Thymus (tissue), 11 donors: ENCODE measurements at regions not wholly inside any gene's neighbourhood (a gene's known extent, or its start where the extent isn't known, plus 50 kb on each side); places are given as distances from the start of the nearest gene placed in this dataset.

Experiments used
- DNase-seq, 9 donors: peaks; one replicate each; pipeline ENCODE4 v3.0.0-alpha.2; 2013; ENCODE audit warnings: low spot score in 9 of 9, low read depth in 6 of 9, missing footprints in 1 of 9
- H3K27ac ChIP-seq, 2 donors: one replicate each; pipeline ENCODE4 v1.5.1; 2013; ENCODE audit warnings: control low read depth in 1 of 2, low read depth in 1 of 2, low read length in 1 of 2, mild to moderate bottlenecking in 1 of 2, moderate library complexity in 1 of 2
- H3K27me3 ChIP-seq, 2 donors: one replicate each; pipeline ENCODE4 v1.5.1; 2013; ENCODE audit warnings: low read length in 1 of 2; ENCODE audit not compliant: control insufficient read depth in 2 of 2, insufficient read depth in 1 of 2
- H3K36me3 ChIP-seq, 2 donors: one replicate each; pipeline ENCODE4 v1.5.1; 2013; ENCODE audit warnings: low read length in 1 of 2, mild to moderate bottlenecking in 1 of 2, moderate library complexity in 1 of 2; ENCODE audit not compliant: control insufficient read depth in 2 of 2, insufficient read depth in 2 of 2
- H3K4me1 ChIP-seq, 2 donors: one replicate each; pipeline ENCODE4 v1.5.1; 2013; ENCODE audit warnings: low read length in 2 of 2; ENCODE audit not compliant: control insufficient read depth in 2 of 2, insufficient read depth in 2 of 2
- H3K4me3 ChIP-seq, 2 donors: one replicate each; pipeline ENCODE4 v1.5.1; 2013; ENCODE audit warnings: low read length in 2 of 2, control low read depth in 1 of 2, mild to moderate bottlenecking in 1 of 2
- H3K9me3 ChIP-seq, 2 donors: one replicate each; pipeline ENCODE4 v1.5.1; 2013; ENCODE audit warnings: low read length in 1 of 2, mild to moderate bottlenecking in 1 of 2; ENCODE audit not compliant: control insufficient read depth in 2 of 2, insufficient read depth in 1 of 2
- WGBS: extraction: QIAGEN DNeasy Blood & Tissue Kit; methylation state at CpG from one replicate; pipeline ENCODE4 v1.1.7; 2013; 5-methylcytosine and 5-hydroxymethylcytosine counted together
- donor health status: healthy.

DNA sequence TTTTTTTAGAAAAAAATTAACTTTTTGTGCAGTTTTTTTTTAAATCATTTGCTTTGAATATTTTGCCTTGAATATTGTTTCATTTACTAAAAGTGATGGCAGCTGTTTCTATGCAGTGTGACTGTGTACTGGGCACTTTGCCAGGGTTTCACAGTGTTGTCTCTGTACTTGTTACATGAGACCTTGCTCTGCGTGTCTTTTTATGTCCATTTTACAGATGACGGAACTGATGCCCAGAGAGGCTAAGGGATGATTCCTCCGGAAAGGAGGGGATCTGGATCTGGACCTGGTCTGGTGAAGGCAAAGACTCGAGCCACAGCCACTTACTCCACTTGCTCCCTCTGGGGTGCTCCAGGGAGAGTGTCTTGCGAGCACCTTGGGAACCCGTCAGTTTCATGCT is 124.8 kb upstream of the PTCH1 start:
- H3K27me3 ChIP-seq, result no peaks in the 10 kb centered on the region
- WGBS, result 91% methylated on average over 6 of the region's 6 CpGs
- peak in 1 of 9 donors; percentile 6 for DNase-seq

DNA sequence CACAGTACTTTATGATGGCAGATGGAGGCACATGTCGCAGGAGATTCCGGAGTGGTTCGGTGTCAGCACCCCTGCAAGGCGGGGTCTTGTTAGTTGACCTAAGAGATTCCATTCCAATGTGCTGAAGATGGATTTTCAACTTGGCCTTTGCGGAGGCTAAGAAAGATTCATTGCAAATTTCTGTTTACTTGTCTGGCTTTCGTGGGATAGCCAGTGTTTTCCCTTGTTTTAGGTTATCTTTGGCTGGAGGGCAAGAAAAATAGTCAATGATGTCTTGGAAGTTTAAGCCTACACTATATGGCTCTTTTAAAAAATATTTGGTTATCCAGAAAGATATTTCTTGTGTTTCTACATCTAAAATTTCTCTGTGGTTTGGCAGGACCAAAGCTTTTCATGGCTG is 123.6 kb upstream of the PTCH1 start:
- Histone ChIP-seq H3K4me1 (no peaks in the 10 kb centered on the region), H3K36me3 (no peaks in the 10 kb centered on the region), H3K4me3 (no peak overlapping the region), H3K27me3 (no peaks in the 10 kb centered on the region), H3K27ac (no peak overlapping the region), H3K9me3 (peaks cover 0 to 4% of the 10 kb centered on the region in 2 donors)
- 94% methylated on average over 6 of the region's 6 CpGs for WGBS
- DNase-seq, result no peak

More for the DNA sequence above, 124.8 kb upstream of the PTCH1 start:
- Histone ChIP-seq H3K27ac (no peak overlapping the region), H3K36me3 (no peaks in the 10 kb centered on the region), H3K9me3 (peaks cover 0 to 4% of the 10 kb centered on the region in 2 donors), H3K4me1 (no peaks in the 10 kb centered on the region), H3K4me3 (no peak overlapping the region)

DNA sequence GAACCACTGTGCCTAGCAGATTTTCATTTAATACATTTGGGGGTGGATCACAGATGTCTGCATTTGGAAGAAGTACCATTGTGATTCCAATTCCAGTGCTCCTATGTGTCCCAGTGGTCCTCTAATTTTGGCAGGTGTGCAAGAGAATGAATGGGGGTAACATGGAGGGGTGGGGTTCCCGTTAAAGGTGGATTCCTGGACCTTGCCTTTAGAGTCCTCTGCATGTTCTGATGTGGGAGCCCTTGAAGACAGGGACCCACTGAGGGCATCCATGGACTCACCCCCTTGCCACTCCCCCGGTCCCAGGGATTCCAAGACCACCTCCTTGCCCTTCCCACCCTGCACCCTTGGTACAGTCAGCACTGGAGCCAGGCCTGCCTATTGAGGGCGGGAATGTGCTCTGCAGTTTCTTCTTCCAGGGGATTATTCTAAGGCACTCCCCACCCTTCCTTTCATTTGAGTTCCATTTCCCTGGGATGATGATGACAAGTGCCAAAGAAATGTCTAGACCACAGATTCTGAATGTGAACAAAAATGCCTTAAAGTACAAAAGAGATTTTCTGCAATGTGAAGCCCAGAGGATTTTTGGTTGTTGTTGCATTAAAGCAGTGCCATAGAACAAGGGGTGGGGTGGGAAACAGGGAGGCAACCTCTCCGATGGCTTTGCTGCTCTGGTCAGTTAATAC is 119.4 kb upstream of the PTCH1 start:
- Histone ChIP-seq H3K27me3 (no peaks in the 10 kb centered on the region), H3K27ac (no peak overlapping the region), H3K4me3 (no peak overlapping the region), H3K36me3 (no peaks in the 10 kb centered on the region), H3K9me3 (peaks cover 0 to 4% of the 10 kb centered on the region in 2 donors), H3K4me1 (no peaks in the 10 kb centered on the region)
- no peak for DNase-seq
- 96% methylated on average over 4 of the region's 4 CpGs for WGBS

DNA sequence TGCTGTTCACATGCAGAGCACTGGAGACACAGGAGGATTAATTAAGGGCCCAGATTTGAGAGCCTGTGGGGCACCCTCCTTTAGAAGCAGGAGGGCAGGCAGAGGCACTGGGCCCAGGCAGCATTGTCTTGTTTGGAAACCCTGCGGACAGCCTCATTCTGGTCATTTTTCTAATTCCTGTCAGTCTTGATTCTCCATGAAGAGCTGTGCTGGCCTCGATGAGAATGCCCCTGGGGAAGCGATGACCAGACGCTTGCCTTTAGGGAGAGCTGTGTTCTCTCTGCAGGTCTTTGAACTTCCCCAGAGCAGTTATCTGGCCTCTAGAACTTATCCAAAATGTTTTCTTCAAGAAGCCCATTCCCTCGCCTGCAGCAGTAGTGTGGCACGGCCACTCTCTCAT is 117.8 kb upstream of the PTCH1 start:
- Histone ChIP-seq H3K4me1 (no peaks in the 10 kb centered on the region), H3K4me3 (no peak overlapping the region), H3K9me3 (peaks cover 0 to 4% of the 10 kb centered on the region in 2 donors), H3K27ac (no peak overlapping the region), H3K27me3 (no peaks in the 10 kb centered on the region), H3K36me3 (no peaks in the 10 kb centered on the region)
- 96% methylated on average over 6 of the region's 6 CpGs for WGBS
- no peak for DNase-seq

DNA sequence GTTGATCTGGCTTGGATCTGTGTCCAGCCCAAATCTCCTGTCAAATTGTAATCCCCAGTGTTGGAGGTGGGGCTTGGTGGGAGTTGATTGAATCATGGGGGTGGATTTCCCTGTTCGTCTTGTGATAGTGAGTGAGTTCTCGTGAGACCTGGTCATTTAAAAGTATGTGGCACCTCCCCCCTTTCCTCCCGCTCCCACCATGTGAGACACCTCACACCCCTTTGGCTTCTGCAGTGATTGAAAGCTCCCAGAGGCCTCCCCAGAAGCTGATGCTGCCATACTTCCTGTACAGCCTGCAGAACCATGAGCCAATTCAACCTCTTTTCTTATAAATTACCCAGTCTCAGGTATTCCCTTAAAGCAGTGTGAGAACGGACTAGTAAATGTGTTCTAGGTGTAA is 117.3 kb upstream of the PTCH1 start:
- Histone ChIP-seq H3K9me3 (peaks cover 0 to 4% of the 10 kb centered on the region in 2 donors), H3K27ac (no peak overlapping the region), H3K4me1 (no peaks in the 10 kb centered on the region), H3K27me3 (no peaks in the 10 kb centered on the region), H3K36me3 (no peaks in the 10 kb centered on the region), H3K4me3 (no peak overlapping the region)
- no peak for DNase-seq
- 68% methylated on average over 4 of the region's 4 CpGs for WGBS

GRCh38 chr9:95629585-95629984 is 112.8 kb upstream of the PTCH1 start:
- peaks cover 0 to 11% of the 10 kb centered on the region in 2 donors for H3K9me3 ChIP-seq
- no peak overlapping the region for H3K4me3 ChIP-seq
- WGBS, result 77% methylated on average over 6 of the region's 6 CpGs
- H3K27ac ChIP-seq, result no peak overlapping the region
- DNase-seq, result no peak
- H3K27me3 ChIP-seq, result peaks cover 0 to 18% of the 10 kb centered on the region in 2 donors
- H3K36me3 ChIP-seq, result no peaks in the 10 kb centered on the region
- H3K4me1 ChIP-seq, result no peaks in the 10 kb centered on the region

DNA sequence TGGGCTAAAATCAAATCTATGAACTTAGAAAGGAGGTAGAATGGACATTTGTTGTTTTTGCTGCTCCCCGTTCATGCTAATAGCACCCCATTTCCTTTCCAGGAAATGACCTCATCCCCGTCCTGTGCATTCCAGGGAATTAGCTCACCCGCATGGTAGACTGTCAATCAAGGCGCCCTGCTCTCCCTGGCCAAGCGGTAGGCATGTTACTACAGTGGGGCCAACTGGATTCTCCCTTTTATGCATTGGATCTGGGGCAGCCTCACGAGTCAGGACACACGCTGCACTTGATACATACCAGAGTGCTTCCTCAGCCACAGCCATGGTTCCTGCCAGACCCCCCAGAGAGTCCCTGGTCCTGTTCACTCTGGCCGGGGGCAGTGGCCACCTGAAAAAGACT is 111.0 kb upstream of the PTCH1 start:
- H3K27ac ChIP-seq, result no peak overlapping the region
- 74% methylated on average over 8 of the region's 8 CpGs for WGBS
- no peak overlapping the region for H3K4me3 ChIP-seq
- peaks cover 0 to 18% of the 10 kb centered on the region in 2 donors for H3K27me3 ChIP-seq
- H3K4me1 ChIP-seq, result no peaks in the 10 kb centered on the region
- peaks cover 0 to 11% of the 10 kb centered on the region in 2 donors for H3K9me3 ChIP-seq
- no peak for DNase-seq
- H3K36me3 ChIP-seq, result no peaks in the 10 kb centered on the region

GRCh38 chr9:95626885-95627558 is 110.3 kb upstream of the PTCH1 start:
- H3K27ac ChIP-seq, result no peak overlapping the region
- H3K27me3 ChIP-seq, result peaks cover 0 to 18% of the 10 kb centered on the region in 2 donors
- no peak overlapping the region for H3K4me3 ChIP-seq
- 35% methylated on average over 21 of the region's 21 CpGs for WGBS
- no peaks in the 10 kb centered on the region for H3K36me3 ChIP-seq
- H3K4me1 ChIP-seq, result no peaks in the 10 kb centered on the region
- peak in 1 of 9 donors; percentile 16 for DNase-seq
- peaks cover 0 to 13% of the 10 kb centered on the region in 2 donors for H3K9me3 ChIP-seq

GRCh38 chr9:95626341-95626740 is 109.6 kb upstream of the PTCH1 start:
- H3K4me1 ChIP-seq, result no peaks in the 10 kb centered on the region
- 87% methylated on average over 13 of the region's 13 CpGs for WGBS

More at GRCh38 chr9:95626341-95626740, 109.6 kb upstream of the PTCH1 start:
- Histone ChIP-seq H3K4me3 (no peak overlapping the region), H3K27me3 (peaks cover 0 to 18% of the 10 kb centered on the region in 2 donors), H3K36me3 (no peaks in the 10 kb centered on the region), H3K27ac (no peak overlapping the region), H3K9me3 (peaks cover 0 to 13% of the 10 kb centered on the region in 2 donors)
- no peak for DNase-seq
